WTC11 (cell line): ENCODE measurements at regions not wholly inside any gene's neighbourhood (a gene's known extent, or its start where the extent isn't known, plus 50 kb on each side); places are given as distances from the start of the nearest gene placed in this dataset.

Experiments used
- CTCF ChIP-seq: fragments of 200-600 bp; IDR thresholded peaks from 2 replicates; pipeline ENCODE4 v1.8.0; 2022; ENCODE audit warnings: antibody characterized with exemption
- E2F1 ChIP-seq: sonication (generic); formaldehyde crosslinking; IDR thresholded peaks from 2 replicates; pipeline ENCODE4 v1.8.0; 2022; ENCODE audit warnings: mild to moderate bottlenecking, missing genetic modification reagents
- ETV6 ChIP-seq: sonication (generic); formaldehyde crosslinking; IDR thresholded peaks from 2 replicates; pipeline ENCODE4 v1.8.1; 2022; ENCODE audit warnings: mild to moderate bottlenecking, missing genetic modification reagents
- GABPB1 ChIP-seq: sonication (generic); formaldehyde crosslinking; IDR thresholded peaks from 2 replicates; pipeline ENCODE4 v1.8.1; 2023; ENCODE audit warnings: mild to moderate bottlenecking, missing genetic modification reagents
- IRF1 ChIP-seq: sonication (generic); formaldehyde crosslinking; IDR thresholded peaks from 2 replicates; pipeline ENCODE4 v1.8.0; 2023; ENCODE audit warnings: missing genetic modification reagents
- IRF2 ChIP-seq: sonication (generic); formaldehyde crosslinking; IDR thresholded peaks from 2 replicates; pipeline ENCODE4 v1.8.0; 2022; ENCODE audit warnings: low read depth, missing genetic modification reagents, borderline replicate concordance
- KAT7 ChIP-seq: sonication (generic); formaldehyde crosslinking; IDR thresholded peaks from 2 replicates; pipeline ENCODE4 v1.8.1; 2023; ENCODE audit warnings: missing genetic modification reagents, mild to moderate bottlenecking, borderline replicate concordance
- NR3C1 ChIP-seq: sonication (generic); formaldehyde crosslinking; conservative IDR thresholded peaks from 2 replicates; pipeline ENCODE4 v1.8.1; 2023; ENCODE audit warnings: low read depth, mild to moderate bottlenecking, missing genetic modification reagents
- SP1 ChIP-seq: sonication (generic); formaldehyde crosslinking; conservative IDR thresholded peaks from 2 replicates; pipeline ENCODE4 v1.8.1; 2022; ENCODE audit warnings: missing genetic modification reagents
- ZNF512 ChIP-seq: sonication (generic); formaldehyde crosslinking; IDR thresholded peaks from 2 replicates; pipeline ENCODE4 v1.8.1; 2022; ENCODE audit warnings: missing genetic modification reagents, borderline replicate concordance

- TF ChIP-seq CTCF (no peak), ETV6 (CRISPR knock-in tag) (no peak), KAT7 (CRISPR knock-in tag) (no peak), IRF1 (CRISPR knock-in tag) (no peak), NR3C1 (CRISPR knock-in tag) (no peak), ZNF512 (no peak), IRF2 (CRISPR knock-in tag) (no peak), SP1 (no peak), E2F1 (CRISPR knock-in tag) (no peak), GABPB1 (CRISPR knock-in tag) (no peak)
Measured at GRCh38 chr4:180860089-180860720, 1383.0 kb upstream of the TENM3 start.
